GM21737 (cell line): ENCODE measurements at regions not wholly inside any gene's neighbourhood (a gene's known extent, or its start where the extent isn't known, plus 50 kb on each side); places are given as distances from the start of the nearest gene placed in this dataset.

Experiments used
- ATAC-seq: cut with Tn5 transposase; IDR thresholded peaks from one replicate; pipeline ENCODE4 v1.9.1; 2021; ENCODE audit warnings: mild to moderate bottlenecking, moderate library complexity; ENCODE audit not compliant: unreplicated experiment

DNA sequence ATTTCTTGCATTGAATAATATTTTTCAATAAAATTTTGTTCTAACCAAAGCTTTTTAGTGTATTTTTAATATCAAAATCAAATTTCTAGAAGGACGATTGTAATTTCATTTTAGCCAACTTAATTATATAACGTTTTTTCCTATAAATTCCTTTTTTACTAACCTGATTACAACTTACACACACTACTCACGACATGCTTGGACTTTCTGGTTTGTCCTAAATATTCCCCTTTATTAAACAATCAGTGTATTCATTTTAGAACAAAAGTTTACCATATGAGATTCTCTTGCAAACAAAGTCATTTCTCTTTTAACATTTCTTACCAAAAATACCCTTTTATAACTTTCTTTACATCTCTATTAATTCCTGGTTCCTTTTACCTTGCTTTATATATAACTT is 173.7 kb downstream of the PWWP3B start:
- ATAC-seq = no peak

DNA sequence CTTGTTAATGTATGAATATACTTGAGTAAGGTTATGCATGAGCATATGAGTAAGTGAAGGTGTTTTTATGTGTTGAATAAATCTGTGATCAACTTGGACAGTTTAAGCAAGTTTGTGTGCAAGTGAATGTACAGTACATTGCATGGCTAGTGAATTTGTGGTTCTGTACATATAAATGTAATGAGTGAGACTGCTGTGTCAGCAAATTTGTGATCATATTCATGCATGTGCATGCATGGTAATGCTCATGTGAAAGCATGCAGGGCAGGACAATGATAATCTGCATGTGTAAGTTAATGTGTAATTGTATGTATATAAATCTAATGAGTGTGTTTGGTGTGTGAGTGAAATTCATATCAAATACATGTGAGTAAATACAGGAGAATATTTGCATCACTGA is 188.5 kb downstream of the PWWP3B start:
- ATAC-seq = no peak

- ATAC-seq = no peak
These were observed 195.1 kb downstream of the PWWP3B start for GRCh38 chrX:106363214-106363613.

DNA sequence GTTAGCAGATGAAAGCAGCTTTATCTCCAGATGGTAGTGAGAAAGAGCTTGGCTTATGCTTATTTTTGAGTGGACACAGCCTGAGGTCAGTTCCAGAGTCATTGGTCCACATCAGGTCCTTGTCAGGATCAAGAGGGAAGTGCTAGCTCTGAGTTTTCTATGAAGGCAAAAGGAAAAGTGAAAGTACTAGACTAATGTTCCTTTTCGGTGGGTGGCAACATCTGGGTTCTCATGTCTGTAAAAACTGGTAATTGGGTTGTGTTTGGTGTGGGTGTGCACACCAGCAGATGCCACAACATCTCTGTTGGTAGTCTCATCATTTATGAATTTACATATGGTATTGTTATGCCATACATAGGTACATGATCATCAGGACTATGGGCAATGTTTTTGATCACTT is 210.5 kb downstream of the PWWP3B start:
- ATAC-seq = no peak

- no peak for ATAC-seq
These were observed 220.4 kb upstream of the RADX start for GRCh38 chrX:106391284-106391911.

DNA sequence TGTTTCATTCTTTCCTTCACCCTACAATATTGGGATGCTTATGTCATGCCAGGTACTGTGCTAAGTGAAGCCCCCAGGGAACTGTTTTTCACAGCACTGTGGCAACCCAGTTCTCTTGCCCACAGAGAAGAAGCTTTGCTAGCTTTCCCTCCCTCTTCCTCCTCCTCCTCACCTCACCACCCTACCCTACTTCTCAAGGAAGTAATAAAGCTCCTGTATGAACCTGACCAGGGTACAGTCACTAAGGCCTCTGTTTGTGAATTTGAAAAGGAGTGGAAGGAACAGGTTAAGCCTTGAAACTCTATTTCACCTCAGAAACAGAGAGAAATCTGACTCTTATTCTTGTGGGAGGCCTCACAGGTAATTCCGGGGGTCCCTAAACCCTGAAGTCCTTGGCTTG is 219.4 kb upstream of the RADX start:
- no peak for ATAC-seq

- no peak for ATAC-seq
These were observed 213.8 kb upstream of the RADX start for GRCh38 chrX:106397788-106398538.

DNA sequence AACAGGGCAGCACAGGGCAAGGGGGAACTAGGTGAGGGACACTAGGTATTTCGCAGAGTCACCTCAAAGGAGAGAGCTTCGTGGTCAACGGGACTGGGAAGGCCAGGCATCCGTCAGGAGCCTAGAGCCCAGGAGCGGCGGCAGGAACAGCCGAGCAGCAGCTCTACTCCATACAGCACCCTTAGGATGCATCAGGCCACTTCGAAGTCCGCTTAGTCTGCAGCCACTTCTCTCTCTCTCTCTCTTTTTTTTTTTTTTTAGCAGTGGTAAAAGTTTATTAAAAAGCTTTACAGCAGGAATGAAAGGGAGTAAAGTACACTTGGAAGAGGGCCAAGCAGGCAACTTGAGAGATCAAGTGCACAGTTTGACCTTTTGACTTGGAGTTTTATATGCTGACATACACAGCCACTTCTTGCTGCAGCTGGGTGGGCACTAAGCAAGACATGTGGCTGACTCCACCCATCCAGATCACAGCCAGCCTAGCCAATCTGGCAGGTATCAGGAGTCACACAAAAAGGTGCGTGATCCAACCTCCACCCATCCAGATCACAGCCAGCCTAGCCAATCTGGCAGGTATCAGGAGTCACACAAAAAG is 209.7 kb upstream of the RADX start:
- no peak for ATAC-seq

GRCh38 chrX:106404512-106404911 is 207.3 kb upstream of the RADX start:
- no peak for ATAC-seq

GRCh38 chrX:106415276-106415895 is 196.4 kb upstream of the RADX start:
- peak; percentile 64 for ATAC-seq

DNA sequence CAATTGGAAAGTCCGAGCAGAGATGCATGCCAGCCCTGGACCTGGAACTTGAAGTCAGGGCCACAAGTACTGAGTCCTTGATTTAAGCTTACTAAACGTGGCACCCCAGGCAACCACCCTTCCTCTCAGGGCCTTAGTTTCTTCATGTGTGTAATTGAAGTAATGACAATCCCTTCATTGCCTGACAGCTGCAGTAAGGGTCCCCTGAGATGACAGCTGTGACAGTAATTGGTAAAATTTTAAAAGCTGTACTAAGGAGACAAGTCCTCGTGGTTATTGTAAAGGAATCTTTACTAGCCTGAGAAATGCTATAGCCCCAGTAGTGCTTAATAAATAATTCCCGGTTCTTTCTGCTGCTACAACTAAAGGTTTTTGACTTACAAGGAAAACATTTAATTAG is 175.1 kb upstream of the RADX start:
- no peak for ATAC-seq

- ATAC-seq = no peak
These were observed 174.4 kb upstream of the RADX start for GRCh38 chrX:106437407-106437806.

GRCh38 chrX:106450405-106450804 is 161.4 kb upstream of the RADX start:
- no peak for ATAC-seq

DNA sequence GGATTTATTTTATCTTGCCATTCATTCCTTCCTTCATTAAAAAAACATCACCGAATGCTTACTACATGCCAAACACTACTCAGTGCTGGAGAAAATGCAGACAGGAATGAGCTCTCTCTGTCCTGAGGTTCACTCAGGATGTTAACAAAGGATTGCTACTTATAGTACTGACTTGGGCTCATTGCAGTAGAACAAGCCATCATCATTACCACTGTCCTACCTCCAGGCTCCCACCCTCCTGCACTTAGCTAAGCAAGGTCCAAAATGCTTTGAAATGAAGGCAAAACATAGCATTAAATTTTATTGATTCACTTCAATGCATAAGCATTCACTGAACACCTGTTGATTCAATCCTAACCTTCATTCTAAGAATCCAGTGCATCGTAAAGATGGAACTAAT is 159.8 kb upstream of the RADX start:
- no peak for ATAC-seq

DNA sequence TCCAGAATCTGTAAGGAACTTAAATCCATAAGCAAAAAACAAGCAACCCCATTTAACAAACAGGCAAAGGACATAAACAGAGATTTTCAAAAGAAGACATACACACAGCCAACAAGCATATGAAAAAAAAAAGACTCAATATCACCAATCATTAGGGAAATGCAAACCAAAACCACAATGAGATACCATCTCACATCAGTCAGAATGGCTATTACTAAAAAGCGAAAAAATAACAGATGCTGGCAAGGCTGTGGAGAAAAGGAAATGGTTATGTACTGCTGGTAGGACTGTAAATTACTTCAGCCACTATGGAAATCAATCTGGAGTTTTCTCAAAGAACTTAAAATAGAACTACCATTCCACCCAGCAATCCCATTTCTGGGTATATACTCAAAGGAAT is 156.8 kb upstream of the RADX start:
- ATAC-seq = no peak

- no peak for ATAC-seq
These were observed 154.0 kb upstream of the RADX start for GRCh38 chrX:106457802-106458201.

DNA sequence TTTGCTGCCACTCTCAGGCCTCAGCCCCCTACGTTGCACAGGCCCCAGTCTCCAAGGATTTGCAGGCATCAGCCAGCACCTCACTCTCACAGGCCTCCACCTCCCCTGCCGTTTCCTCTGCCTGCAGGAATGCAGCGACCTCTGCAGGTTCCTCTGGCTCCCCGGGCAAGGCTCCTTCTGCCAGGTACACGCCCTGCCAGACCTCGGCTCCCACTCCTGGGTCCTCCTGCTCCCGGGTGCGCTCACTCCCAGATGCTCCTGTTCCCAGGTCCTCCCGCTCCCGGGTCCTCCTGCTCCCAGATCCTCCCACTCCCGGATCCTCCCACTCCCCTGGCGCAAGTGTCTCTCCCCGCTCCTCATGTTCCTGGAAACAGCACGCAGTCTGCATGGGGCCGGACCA is 144.4 kb upstream of the RADX start:
- ATAC-seq = no peak

DNA sequence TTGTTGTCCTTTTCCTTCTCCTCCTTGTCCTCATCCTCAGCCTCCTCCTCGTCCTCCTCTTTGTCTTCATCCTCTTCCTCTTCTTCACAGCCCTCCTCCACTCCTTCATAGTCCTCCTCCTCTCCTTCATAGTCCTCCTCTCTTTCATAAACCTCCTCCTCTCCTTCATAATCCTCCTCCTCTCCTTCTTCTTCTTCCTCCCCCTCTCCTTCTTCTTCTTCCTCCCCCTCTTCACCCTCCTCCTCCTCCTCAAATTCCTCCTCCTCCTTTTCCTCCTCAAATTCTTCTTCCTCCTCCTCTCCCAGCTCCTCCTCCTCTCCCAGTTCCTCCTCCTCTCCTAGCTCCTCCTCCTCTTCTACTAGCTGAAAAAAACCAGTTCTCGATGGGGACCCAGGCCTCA is 143.8 kb upstream of the RADX start:
- ATAC-seq = no peak

- no peak for ATAC-seq
These were observed 143.3 kb upstream of the RADX start for GRCh38 chrX:106468433-106468832.

GRCh38 chrX:106479920-106480319 is 131.9 kb upstream of the RADX start:
- no peak for ATAC-seq

DNA sequence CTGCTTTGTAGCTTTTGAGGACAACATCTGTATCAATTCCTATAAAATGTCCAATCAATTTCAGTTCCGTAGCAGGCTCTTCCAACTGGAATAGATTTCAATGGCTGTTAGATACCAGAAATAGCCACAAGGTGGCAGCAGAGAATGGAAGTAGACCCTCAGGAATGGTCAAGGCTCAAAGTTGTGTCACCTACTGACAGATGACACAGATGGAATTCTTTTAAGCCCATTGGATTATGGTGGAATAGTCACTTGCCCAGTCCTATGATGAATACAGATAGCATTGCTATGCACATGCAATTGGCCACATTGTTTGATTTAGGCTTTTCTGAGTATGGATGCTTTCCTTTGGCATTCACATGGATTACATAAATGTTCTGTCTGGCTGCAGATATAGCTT is 130.4 kb upstream of the RADX start:
- no peak for ATAC-seq

- ATAC-seq = peak; percentile 99
These were observed 127.5 kb upstream of the RADX start for GRCh38 chrX:106484233-106484632.
